Peyer's patch (tissue), 4 donors: ENCODE measurements at regions not wholly inside any gene's neighbourhood (a gene's known extent, or its start where the extent isn't known, plus 50 kb on each side); places are given as distances from the start of the nearest gene placed in this dataset.

Source experiments
- DNase-seq, 3 donors: peaks; one replicate each; pipeline ENCODE4 v3.0.0-alpha.2; 2017 to 2019
- H3K27ac ChIP-seq, 4 donors: fragments of 200-600 bp; sonication (generic); one replicate each; pipeline ENCODE4 v1.5.1; 2016 to 2019
- H3K27me3 ChIP-seq, 2 donors: fragments of 200-600 bp; sonication (generic); one replicate each; pipeline ENCODE4 v1.5.1; 2019
- H3K36me3 ChIP-seq, 3 donors: fragments of 200-600 bp; sonication (generic); one replicate each; pipeline ENCODE4 v1.5.1; 2016 to 2019
- H3K4me1 ChIP-seq, 4 donors: fragments of 200-600 bp; sonication (generic); one replicate each; pipeline ENCODE4 v1.5.1; 2016 to 2019
- H3K4me3 ChIP-seq, 4 donors: fragments of 200-600 bp; sonication (generic); 1 replicate in 3 of 4; 2 replicates in 1 of 4; pipeline ENCODE4 v1.5.1; 2016 to 2019; ENCODE audit warnings: mild to moderate bottlenecking in 1 of 4
- H3K9me3 ChIP-seq, 4 donors: fragments of 200-600 bp; sonication (generic); one replicate each; pipeline ENCODE4 v1.5.1; 2016 to 2019; ENCODE audit warnings: mild to moderate bottlenecking in 1 of 4
- CTCF ChIP-seq, 6 experiments: fragments of 450-650 bp in 4 of 6; fragments of 200-600 bp in 2 of 6; sonication (generic) in 1 of 6; IDR thresholded peaks; one replicate each; pipeline ENCODE4 v1.5.1; 2017 to 2019; ENCODE audit warnings: antibody characterized with exemption in 6 of 6, mild to moderate bottlenecking in 3 of 6, moderate library complexity in 1 of 6
- POLR2A ChIP-seq, 2 donors: fragments of 450-650 bp; IDR thresholded peaks; one replicate each; pipeline ENCODE4 v1.5.1; 2017; ENCODE audit warnings: antibody characterized with exemption in 2 of 2, mild to moderate bottlenecking in 2 of 2, moderate library complexity in 2 of 2

GRCh38 chr5:74021126-74021525 is 395.1 kb downstream of the ARHGEF28 start:
- Histone ChIP-seq H3K4me3 (no peak overlapping the region), H3K4me1 (no peaks in the 10 kb centered on the region), H3K9me3 (no peaks in the 10 kb centered on the region), H3K27me3 (no peaks in the 10 kb centered on the region), H3K27ac (no peak overlapping the region), H3K36me3 (no peaks in the 10 kb centered on the region)
- DNase-seq, result no peak
- TF ChIP-seq CTCF (IDR thresholded peaks at IDR 0.05) (no peak), POLR2A (IDR thresholded peaks at IDR 0.05) (no peak)

GRCh38 chr5:74020503-74020902 is 394.5 kb downstream of the ARHGEF28 start:
- Histone ChIP-seq H3K9me3 (no peaks in the 10 kb centered on the region), H3K36me3 (no peaks in the 10 kb centered on the region), H3K27me3 (no peaks in the 10 kb centered on the region), H3K4me1 (no peaks in the 10 kb centered on the region), H3K4me3 (no peak overlapping the region), H3K27ac (no peak overlapping the region)
- TF ChIP-seq POLR2A (IDR thresholded peaks at IDR 0.05) (no peak), CTCF (IDR thresholded peaks at IDR 0.05) (no peak)
- DNase-seq, result no peak

- H3K4me1 ChIP-seq, result no peaks in the 10 kb centered on the region
- H3K27me3 ChIP-seq, result no peaks in the 10 kb centered on the region
- no peak overlapping the region for H3K4me3 ChIP-seq
- no peak for DNase-seq
- H3K27ac ChIP-seq, result no peak overlapping the region
- H3K36me3 ChIP-seq, result no peaks in the 10 kb centered on the region
- no peak for TF ChIP-seq CTCF (IDR thresholded peaks at IDR 0.05)
- no peak for TF ChIP-seq POLR2A (IDR thresholded peaks at IDR 0.05)
- no peaks in the 10 kb centered on the region for H3K9me3 ChIP-seq
Observed at GRCh38 chr5:74019923-74020322, 393.9 kb downstream of the ARHGEF28 start.

- Histone ChIP-seq H3K9me3 (no peaks in the 10 kb centered on the region), H3K4me1 (no peaks in the 10 kb centered on the region), H3K36me3 (no peaks in the 10 kb centered on the region), H3K27me3 (no peaks in the 10 kb centered on the region), H3K27ac (no peak overlapping the region), H3K4me3 (no peak overlapping the region)
- TF ChIP-seq CTCF (IDR thresholded peaks at IDR 0.05) (no peak), POLR2A (IDR thresholded peaks at IDR 0.05) (no peak)
- DNase-seq, result no peak
Observed at GRCh38 chr5:74017786-74018211, 391.8 kb downstream of the ARHGEF28 start.

GRCh38 chr5:74017112-74017511 is 391.1 kb downstream of the ARHGEF28 start:
- no peak overlapping the region for H3K27ac ChIP-seq
- H3K4me1 ChIP-seq, result no peaks in the 10 kb centered on the region
- H3K4me3 ChIP-seq, result no peak overlapping the region
- no peak for TF ChIP-seq POLR2A (IDR thresholded peaks at IDR 0.05)
- H3K36me3 ChIP-seq, result no peaks in the 10 kb centered on the region
- H3K27me3 ChIP-seq, result no peaks in the 10 kb centered on the region
- no peaks in the 10 kb centered on the region for H3K9me3 ChIP-seq
- no peak for DNase-seq

- H3K36me3 ChIP-seq, result no peaks in the 10 kb centered on the region
- no peaks in the 10 kb centered on the region for H3K9me3 ChIP-seq
- no peak overlapping the region for H3K4me3 ChIP-seq
- no peak for DNase-seq
- H3K4me1 ChIP-seq, result no peaks in the 10 kb centered on the region
- H3K27me3 ChIP-seq, result no peaks in the 10 kb centered on the region
- H3K27ac ChIP-seq, result no peak overlapping the region
- TF ChIP-seq CTCF (IDR thresholded peaks at IDR 0.05), result no peak
- no peak for TF ChIP-seq POLR2A (IDR thresholded peaks at IDR 0.05)
Observed at GRCh38 chr5:74016373-74016772, 390.4 kb downstream of the ARHGEF28 start.
